Posterior vena cava (tissue), 2 donors: ENCODE measurements at regions not wholly inside any gene's neighbourhood (a gene's known extent, or its start where the extent isn't known, plus 50 kb on each side); places are given as distances from the start of the nearest gene placed in this dataset.

ENCODE experiments used
- DNase-seq: peaks from one replicate; pipeline ENCODE4 v3.0.0-alpha.2; 2020; ENCODE audit warnings: low spot score
- intact Hi-C, 2 donors: fragments of 100-400 bp; cut with DNase I; formaldehyde crosslinking; loops; one replicate each; pipeline versions ENCODE4 v1.14.1 to v1.14.2; 2022 to 2023
- donor health status: DM: yes; HTN: yes; CAD: no.
- donor health status: DM: yes; HTN: yes; CAD: no.

DNA sequence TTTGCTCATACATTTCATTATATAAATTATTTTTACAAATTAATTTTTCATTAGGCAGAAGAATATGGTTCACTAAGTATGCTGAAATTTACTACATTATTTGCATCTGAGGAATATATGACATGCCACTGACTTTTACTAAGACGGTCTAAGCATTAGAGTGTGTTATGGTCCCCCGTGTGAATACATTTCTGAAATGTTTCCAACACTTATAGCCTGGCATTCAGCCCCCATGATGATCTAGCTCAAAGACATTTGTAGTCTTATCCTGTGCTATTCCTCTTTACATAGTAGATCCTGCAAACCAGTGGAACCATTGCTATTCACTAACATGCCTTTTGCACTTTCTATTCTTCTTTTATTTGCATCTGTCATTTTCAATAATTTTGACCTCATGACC is 1878.0 kb downstream of the MRPL39 start:
- DNase-seq: no peak
- intact Hi-C loops: no loop called here

DNA sequence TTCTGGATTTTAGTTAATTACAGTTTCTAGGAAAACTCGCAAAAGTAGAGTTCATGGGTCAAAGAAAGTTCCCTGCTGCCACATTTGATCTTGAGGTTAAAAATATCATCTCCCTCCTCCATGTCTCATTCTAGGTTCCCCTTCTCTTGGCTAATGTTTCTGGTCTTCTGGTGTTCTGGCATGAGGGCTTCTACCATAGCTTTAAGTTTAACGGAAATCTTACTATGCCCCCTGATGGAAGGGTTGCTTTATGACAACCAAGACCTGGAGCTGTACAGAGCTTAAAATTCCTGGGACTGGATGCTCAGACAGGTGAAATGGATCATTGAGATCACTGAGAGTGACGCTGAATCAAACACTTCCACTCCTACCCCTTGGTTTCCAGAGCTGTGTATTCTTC is 1881.7 kb downstream of the MRPL39 start:
- no peak for DNase-seq
- intact Hi-C loops: no loop called here

DNA sequence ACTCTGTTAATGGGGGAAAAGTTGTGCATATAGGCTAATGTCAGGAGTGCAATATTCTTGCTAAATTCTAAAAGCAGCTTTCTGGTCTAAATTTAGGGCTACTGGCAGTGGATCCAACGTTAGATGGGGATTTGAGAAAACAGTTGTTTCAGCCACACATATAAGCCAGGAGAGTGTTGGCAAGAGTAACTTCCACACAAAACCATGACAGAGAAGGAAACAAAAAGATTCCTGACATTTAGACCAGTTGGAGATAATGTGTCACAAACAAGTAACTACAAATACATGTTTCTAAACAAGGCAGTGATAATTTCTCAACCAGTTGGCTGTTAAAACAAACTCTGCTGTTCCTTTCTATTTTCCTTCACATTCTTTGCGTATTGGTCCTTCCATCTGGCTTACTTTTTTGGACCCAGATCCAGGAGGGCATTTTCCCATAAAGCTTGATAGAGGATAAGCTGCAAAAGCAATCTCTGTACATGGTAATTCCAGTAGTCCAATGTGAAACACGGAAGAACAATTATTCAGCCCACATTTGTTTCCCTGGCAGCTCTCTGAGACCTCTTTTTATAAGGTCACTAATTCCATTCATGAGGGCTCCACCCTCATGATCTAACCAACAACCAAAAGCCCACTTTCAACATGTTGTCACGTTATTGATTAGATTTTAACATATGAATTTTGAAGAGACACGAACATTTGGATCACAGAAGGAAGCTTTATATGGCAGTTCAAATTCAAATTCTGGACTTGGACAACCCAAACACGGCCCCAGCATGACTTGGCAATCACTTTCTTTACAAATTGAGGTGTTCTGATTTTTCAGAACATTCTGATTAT is 1888.6 kb downstream of the MRPL39 start:
- intact Hi-C loops: no loop called here
- no peak for DNase-seq

- DNase-seq: no peak
- intact Hi-C loops: no loop called here
Measured at GRCh38 chr21:23712166-23712565, 1895.1 kb downstream of the MRPL39 start.

GRCh38 chr21:23706431-23706830 is 1900.8 kb downstream of the MRPL39 start:
- intact Hi-C loops: no loop called here
- DNase-seq: no peak

DNA sequence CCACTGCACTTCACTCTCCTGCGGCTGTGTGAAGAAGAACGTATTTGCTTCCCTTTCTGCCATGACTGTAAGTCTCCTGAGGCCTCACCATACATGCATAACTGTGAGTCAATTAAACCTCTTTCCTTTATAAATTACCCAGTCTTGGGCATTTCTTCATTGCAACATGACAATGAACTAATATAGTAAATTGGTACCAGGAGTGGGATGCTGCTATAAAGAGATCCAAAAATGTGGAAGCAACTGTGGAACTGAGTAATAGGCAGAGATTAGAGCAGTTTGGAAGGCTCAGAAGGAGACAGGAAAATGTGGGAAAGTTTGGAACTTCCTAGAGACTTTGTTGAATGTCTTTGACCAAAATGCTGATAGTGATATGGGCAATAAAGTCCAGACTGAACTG is 1907.9 kb downstream of the MRPL39 start:
- intact Hi-C loops: no loop called here
- DNase-seq: no peak

DNA sequence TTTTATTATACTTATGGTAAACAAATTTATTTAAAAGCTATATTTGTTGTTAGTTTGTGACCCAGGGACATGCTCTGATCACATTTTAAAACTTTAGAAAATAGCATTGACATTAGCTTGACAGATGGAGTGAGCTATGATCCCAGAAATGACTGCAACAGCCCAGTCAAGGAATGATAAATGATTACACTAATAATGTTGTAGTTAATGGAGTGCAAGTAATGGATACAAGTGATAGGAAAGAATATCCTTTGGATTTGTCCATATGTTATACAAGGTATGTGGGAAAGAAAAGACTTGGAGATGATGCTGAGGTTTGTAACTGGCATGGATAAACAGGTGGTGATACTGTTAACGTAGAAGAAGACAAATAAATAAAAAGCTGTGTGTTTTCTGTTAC is 1908.7 kb downstream of the MRPL39 start:
- DNase-seq: no peak
- intact Hi-C loops: no loop called here

- DNase-seq: no peak
- intact Hi-C loops: no loop called here
Measured at GRCh38 chr21:23695443-23695842, 1911.8 kb downstream of the MRPL39 start.

- no peak for DNase-seq
- intact Hi-C loops: no loop called here
Measured at GRCh38 chr21:23694390-23694789, 1912.9 kb downstream of the MRPL39 start.

GRCh38 chr21:23690316-23690715 is 1917.0 kb downstream of the MRPL39 start:
- intact Hi-C loops: no loop called here
- no peak for DNase-seq

DNA sequence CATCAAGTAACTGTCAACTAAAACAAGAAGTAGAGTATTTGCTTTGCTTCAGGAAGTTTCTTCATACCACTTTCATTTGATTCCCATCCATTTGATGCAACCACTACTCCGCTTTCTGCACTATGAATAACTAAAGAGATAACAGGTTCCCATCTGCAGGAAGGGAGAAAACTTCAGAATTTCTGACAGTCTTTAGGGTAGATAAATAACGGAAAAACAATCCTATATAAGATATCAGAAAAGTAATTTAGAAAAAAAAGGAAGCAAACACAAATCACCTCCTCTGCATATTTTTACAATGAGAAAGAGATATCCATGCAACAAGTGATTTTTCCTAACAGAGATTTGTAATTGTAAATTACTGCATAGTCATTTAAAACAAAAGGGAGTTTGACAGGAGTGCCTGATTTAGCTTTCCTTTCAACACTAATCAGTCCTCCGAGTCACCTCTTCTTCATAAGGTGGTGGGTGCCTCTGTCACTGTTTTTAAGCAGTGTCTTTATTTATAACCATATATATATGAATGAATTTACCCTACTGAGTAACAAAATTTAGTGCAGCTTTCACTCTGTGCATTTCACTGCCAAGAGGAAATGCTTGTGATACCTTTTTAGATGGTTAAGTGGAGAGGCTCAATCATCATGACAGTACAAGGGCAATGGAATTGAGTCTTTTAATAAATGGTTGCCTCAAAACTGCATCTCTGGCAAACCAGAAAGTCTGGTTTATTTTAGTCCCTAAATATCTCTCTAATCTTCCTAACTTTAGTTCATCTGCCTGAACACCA is 1920.4 kb downstream of the MRPL39 start:
- no peak for DNase-seq
- intact Hi-C loops: no loop called here

DNA sequence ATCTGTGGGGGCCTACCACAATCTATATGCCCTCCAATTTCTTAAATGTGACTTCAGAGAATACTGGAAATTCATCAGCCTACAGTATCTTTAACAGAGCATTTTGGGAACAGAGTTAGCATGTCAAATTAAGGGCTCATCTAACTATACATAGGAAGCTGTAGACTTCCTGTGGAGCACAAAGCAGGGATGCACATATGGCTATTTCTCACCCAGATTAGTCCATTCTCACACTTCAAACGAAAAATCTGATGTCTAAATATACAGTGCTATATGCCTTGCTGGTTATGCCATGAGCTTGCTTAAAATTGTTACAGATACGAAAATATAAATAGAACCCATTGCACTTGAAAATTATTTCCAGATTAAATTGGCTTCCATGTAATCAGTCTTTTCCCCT is 1922.8 kb downstream of the MRPL39 start:
- intact Hi-C loops: no loop called here
- no peak for DNase-seq

GRCh38 chr21:23664193-23664694 is 1943.0 kb downstream of the MRPL39 start:
- DNase-seq: no peak
- intact Hi-C loops: no loop called here

DNA sequence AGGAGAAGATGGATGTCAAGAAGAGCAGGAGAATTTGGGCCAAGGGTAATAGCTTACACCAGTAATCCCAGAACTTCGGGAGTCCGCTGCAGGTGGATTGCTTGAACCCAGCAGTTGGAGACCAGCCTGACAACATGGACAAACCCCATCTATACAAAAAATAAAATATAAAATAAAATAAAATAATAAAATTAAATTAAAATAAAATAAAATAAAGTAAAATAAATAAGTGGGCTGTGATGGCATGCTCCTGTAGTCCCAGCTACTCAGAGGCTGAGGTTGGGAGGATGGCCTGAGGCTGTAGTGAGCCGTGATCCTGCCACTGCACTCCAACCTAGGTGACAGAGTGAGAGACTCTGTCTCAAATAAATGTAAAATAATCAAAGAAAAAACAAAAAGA is 1946.7 kb downstream of the MRPL39 start:
- no peak for DNase-seq
- intact Hi-C loops: no loop called here

- no peak for DNase-seq
- intact Hi-C loops: no loop called here
Measured at GRCh38 chr21:23644768-23645167, 1962.5 kb downstream of the MRPL39 start.

DNA sequence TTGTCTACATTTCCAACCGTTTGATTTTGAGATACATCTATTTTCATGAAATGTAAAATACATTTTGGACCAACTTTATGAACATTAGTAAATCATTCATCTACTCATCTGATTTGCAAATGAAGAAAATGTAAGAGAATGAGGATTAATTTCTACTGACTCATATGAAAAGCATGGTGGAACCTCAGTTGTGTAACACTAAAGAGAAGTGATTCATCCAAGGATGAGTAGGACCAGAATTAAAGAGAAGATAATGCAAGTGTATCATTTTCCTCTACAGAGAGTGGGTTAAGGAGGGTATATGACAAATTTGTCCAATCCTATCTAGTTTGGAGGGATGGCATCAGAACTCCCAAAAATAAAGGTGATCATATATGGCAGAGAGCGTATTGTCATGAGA is 1967.6 kb downstream of the MRPL39 start:
- DNase-seq: no peak
- intact Hi-C loops: no loop called here

GRCh38 chr21:23638131-23638695 is 1969.1 kb downstream of the MRPL39 start:
- DNase-seq: no peak
- intact Hi-C loops: no loop called here

DNA sequence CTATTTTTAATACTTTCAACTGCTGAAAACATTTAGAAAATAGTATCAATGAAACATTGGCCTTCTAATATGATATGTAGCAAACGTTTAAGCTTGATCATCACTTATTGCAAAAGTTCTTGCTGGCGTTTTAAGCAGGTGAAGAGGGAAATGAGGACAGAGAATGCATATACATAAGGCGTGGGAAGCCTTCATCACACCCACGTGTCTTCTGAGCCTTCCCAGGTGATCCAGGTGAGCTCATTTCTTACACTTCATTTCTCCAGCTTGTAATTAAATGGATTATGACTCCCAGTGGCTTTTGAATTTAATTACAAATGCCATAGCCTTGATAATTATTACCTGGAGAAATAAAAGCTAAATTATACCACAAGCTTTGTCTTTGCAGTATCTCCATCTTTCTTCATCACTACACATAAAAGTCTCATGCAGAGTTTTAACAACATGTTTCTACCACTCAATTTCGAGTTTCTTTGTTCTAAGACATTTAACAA is 1973.8 kb downstream of the MRPL39 start:
- intact Hi-C loops: no loop called here
- no peak for DNase-seq

DNA sequence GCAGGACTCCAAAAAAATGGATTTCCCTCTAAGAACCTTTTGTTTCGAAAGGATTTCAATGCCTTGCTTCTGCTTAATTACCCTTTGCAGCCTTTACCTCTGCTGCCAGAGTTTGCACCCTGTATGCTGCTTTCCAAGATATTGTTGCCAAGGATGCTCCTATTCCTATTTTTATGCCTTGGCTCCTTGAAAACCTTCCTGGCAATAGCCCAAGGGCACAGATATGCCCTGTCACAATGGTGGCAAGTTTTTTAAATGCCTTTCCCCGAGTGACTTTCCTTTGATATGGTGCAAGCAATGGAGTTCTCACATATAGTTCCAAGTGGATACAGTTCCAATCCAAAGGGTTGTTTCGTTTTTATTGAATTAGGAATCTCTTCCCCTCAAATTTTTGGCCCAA is 1983.0 kb downstream of the MRPL39 start:
- no peak for DNase-seq
- intact Hi-C loops: no loop called here

GRCh38 chr21:23613014-23613413 is 1994.3 kb downstream of the MRPL39 start:
- DNase-seq: no peak
- intact Hi-C loops: no loop called here
